H1 (cell line): ENCODE measurements at regions not wholly inside any gene's neighbourhood (a gene's known extent, or its start where the extent isn't known, plus 50 kb on each side); places are given as distances from the start of the nearest gene placed in this dataset.

Experiments
- CTCF ChIA-PET: fragments of 300-600 bp; sonication (Branson Sonifier 250); formaldehyde crosslinking; loops from one replicate; lab custom pipeline; 2021; ENCODE audit not compliant: partially characterized antibody; lab: Charles Lee
- POLR2A ChIA-PET: fragments of 300-600 bp; sonication (Branson Sonifier 250); formaldehyde crosslinking; loops from one replicate; lab custom pipeline; 2021; ENCODE audit warnings: inconsistent platforms; ENCODE audit not compliant: partially characterized antibody; lab: Charles Lee
- DNase-seq, 2 experiments: peaks; one replicate each; pipeline versions ENCODE4 v3.0.0 to v3.0.0-alpha.2; 2010 to 2022; ENCODE audit warnings: low spot score in 2 of 2, low read depth in 1 of 2, mixed read lengths in 1 of 2
- FAIRE-seq: peaks from 2 replicates; lab custom pipeline; 2011; peaks lifted over from hg19 to GRCh38; lab: Jason Lieb, UNC
- H2AFZ ChIP-seq: 2 replicates; pipeline ENCODE4 v1.8.1; 2012; ENCODE audit warnings: low read length, inconsistent platforms
- H2AK5ac ChIP-seq: 2 replicates; pipeline ENCODE4 v1.6.1; 2013; ENCODE audit warnings: low read depth, low read length
- H2BK120ac ChIP-seq: replicated peaks from 2 replicates; pipeline ENCODE3; 2013; ENCODE audit warnings: low read depth, low read length, inconsistent platforms
- H2BK12ac ChIP-seq: 2 replicates; pipeline ENCODE4 v1.6.1; 2013; ENCODE audit warnings: low read depth, low read length
- H2BK15ac ChIP-seq: 2 replicates; pipeline ENCODE4 v1.6.1; 2013; ENCODE audit warnings: low read length
- H2BK20ac ChIP-seq: 2 replicates; pipeline ENCODE4 v1.6.1; 2013; ENCODE audit warnings: low read length
- H2BK5ac ChIP-seq: 2 replicates; pipeline ENCODE4 v1.6.1; 2013; ENCODE audit warnings: low read depth, low read length
- H3K14ac ChIP-seq: 2 replicates; pipeline ENCODE4 v1.6.1; 2013; ENCODE audit warnings: inconsistent platforms; ENCODE audit not compliant: insufficient read length
- H3K18ac ChIP-seq: 2 replicates; pipeline ENCODE4 v1.6.1; 2013; ENCODE audit warnings: low read length; ENCODE audit errors: extremely low read depth
- H3K23ac ChIP-seq: 2 replicates; pipeline ENCODE4 v1.6.1; 2013; ENCODE audit warnings: inconsistent platforms; ENCODE audit not compliant: insufficient read length
- H3K23me2 ChIP-seq: 2 replicates; pipeline ENCODE4 v1.6.1; 2013; ENCODE audit warnings: low read depth, low read length
- H3K27ac ChIP-seq: 2 replicates; pipeline ENCODE4 v1.6.1; 2011; ENCODE audit warnings: low read depth, low read length, inconsistent platforms
- H3K27me3 ChIP-seq, 4 experiments: replicated peaks in 1 of 4; 1 replicate in 1 of 4; 2 replicates in 3 of 4; pipeline versions ENCODE4 v1.6.1 to v1.8.1; 2011 to 2013; ENCODE audit warnings: low read length in 3 of 4, mild to moderate bottlenecking in 3 of 4, inconsistent platforms in 2 of 4, mixed read lengths in 2 of 4, moderate library complexity in 1 of 4; ENCODE audit not compliant: control insufficient read depth in 3 of 4, insufficient read depth in 3 of 4; ENCODE audit errors: extremely low read depth in 1 of 4
- H3K36me3 ChIP-seq, 4 experiments: 2 replicates each; pipeline versions ENCODE4 v1.6.1 to v1.8.1; 2011 to 2013; ENCODE audit warnings: mild to moderate bottlenecking in 4 of 4, low read length in 3 of 4, moderate library complexity in 2 of 4, control low read depth in 1 of 4, inconsistent platforms in 1 of 4; ENCODE audit not compliant: insufficient read depth in 4 of 4, control insufficient read depth in 2 of 4
- H3K4ac ChIP-seq: replicated peaks from 2 replicates; pipeline ENCODE3; 2013; ENCODE audit warnings: low read length, low read depth, mixed read lengths, inconsistent platforms; ENCODE audit not compliant: insufficient read length
- H3K4me1 ChIP-seq, 4 experiments: replicated peaks in 1 of 4; 1 replicate in 1 of 4; 2 replicates in 3 of 4; pipeline versions ENCODE4 v1.6.1 to v1.8.1; 2011 to 2013; ENCODE audit warnings: low read length in 3 of 4, inconsistent platforms in 2 of 4, mixed read lengths in 1 of 4; ENCODE audit not compliant: insufficient read depth in 4 of 4, control insufficient read depth in 3 of 4
- H3K4me2 ChIP-seq, 2 experiments: 2 replicates each; pipeline versions ENCODE4 v1.6.1 to v1.8.1; 2011 to 2013; ENCODE audit warnings: low read depth in 2 of 2, low read length in 2 of 2, control low read depth in 1 of 2, inconsistent platforms in 1 of 2, mild to moderate bottlenecking in 1 of 2; ENCODE audit not compliant: insufficient read depth in 1 of 2
- H3K4me3 ChIP-seq, 4 experiments: fragments of 200-600, 300-600 bp in 1 of 4; sonication (generic), shearing (Covaris generic), sonication (Bioruptor Twin) in 1 of 4; 2 replicates each; pipeline versions ENCODE4 v1.5.1 to v1.8.1; 2011 to 2016; ENCODE audit warnings: low read length in 4 of 4, low read depth in 3 of 4, control low read depth in 2 of 4, inconsistent platforms in 2 of 4, mild to moderate bottlenecking in 2 of 4, mixed read lengths in 1 of 4, moderate library complexity in 1 of 4; ENCODE audit not compliant: insufficient read depth in 2 of 4; ENCODE audit errors: extremely low read depth in 1 of 4
- H3K56ac ChIP-seq: replicated peaks from 2 replicates; pipeline ENCODE3; 2013; ENCODE audit warnings: low read depth, mild to moderate bottlenecking, mixed read lengths, low read length, inconsistent platforms; ENCODE audit not compliant: insufficient read length
- H3K79me1 ChIP-seq: 2 replicates; pipeline ENCODE4 v1.6.1; 2013; ENCODE audit warnings: low read depth, low read length, control low read depth
- H3K79me2 ChIP-seq, 2 experiments: 2 replicates each; pipeline versions ENCODE4 v1.6.1 to v1.8.1; 2012 to 2013; ENCODE audit warnings: low read length in 2 of 2, mild to moderate bottlenecking in 2 of 2, inconsistent platforms in 1 of 2; ENCODE audit not compliant: insufficient read depth in 2 of 2, control insufficient read depth in 1 of 2
- H3K9ac ChIP-seq, 4 experiments: replicated peaks in 1 of 4; 1 replicate in 1 of 4; 2 replicates in 3 of 4; pipeline versions ENCODE4 v1.6.1 to v1.8.1; 2011 to 2013; ENCODE audit warnings: low read depth in 3 of 4, low read length in 3 of 4, control low read depth in 2 of 4, mild to moderate bottlenecking in 2 of 4, moderate library complexity in 2 of 4, inconsistent platforms in 1 of 4; ENCODE audit errors: extremely low read depth in 1 of 4
- H3K9me3 ChIP-seq, 2 experiments: 2 replicates each; pipeline versions ENCODE4 v1.6.1 to v1.8.1; 2012 to 2013; ENCODE audit warnings: mild to moderate bottlenecking in 2 of 2, moderate library complexity in 2 of 2, control low read depth in 1 of 2, inconsistent platforms in 1 of 2, low read depth in 1 of 2, low read length in 1 of 2, mixed read lengths in 1 of 2; ENCODE audit not compliant: insufficient read depth in 2 of 2
- H4K20me1 ChIP-seq, 2 experiments: replicated peaks in 1 of 2; 2 replicates each; pipeline versions ENCODE3 to v1.8.1; 2011 to 2013; ENCODE audit warnings: inconsistent platforms in 2 of 2, low read length in 2 of 2, mild to moderate bottlenecking in 1 of 2; ENCODE audit not compliant: insufficient read depth in 2 of 2, control insufficient read depth in 1 of 2
- H4K5ac ChIP-seq: 2 replicates; pipeline ENCODE4 v1.6.1; 2013; ENCODE audit warnings: low read length, low read depth, mixed read lengths, inconsistent platforms; ENCODE audit not compliant: insufficient read length
- H4K8ac ChIP-seq: 2 replicates; pipeline ENCODE4 v1.8.0; 2013; ENCODE audit warnings: mild to moderate bottlenecking, moderate library complexity, low read length, inconsistent platforms; ENCODE audit not compliant: insufficient read depth; ENCODE audit errors: extremely low read depth
- H4K91ac ChIP-seq: replicated peaks from 2 replicates; pipeline ENCODE3; 2013; ENCODE audit warnings: low read length, mixed read lengths, inconsistent platforms; ENCODE audit not compliant: insufficient read length
- ASH2L ChIP-seq: fragments of 200-600, 300-600 bp; sonication (generic); IDR thresholded peaks from one replicate; pipeline ENCODE4 v1.7.1; 2017; ENCODE audit warnings: low read length
- EGR1 ChIP-seq: IDR thresholded peaks from 2 replicates; pipeline ENCODE4 v1.6.1; 2011; ENCODE audit warnings: low read depth, low read length, borderline replicate concordance
- EP300 ChIP-seq, 2 experiments: IDR thresholded peaks; 1 replicate in 1 of 2; 2 replicates in 1 of 2; pipeline ENCODE4 v1.6.1; 2011 to 2012; ENCODE audit warnings: low read depth in 2 of 2, low read length in 2 of 2, mild to moderate bottlenecking in 2 of 2, borderline replicate concordance in 1 of 2, inconsistent platforms in 1 of 2, moderate library complexity in 1 of 2
- HDAC2 ChIP-seq, 2 experiments: fragments of 300-600 bp in 1 of 2; sonication (generic) in 1 of 2; IDR thresholded peaks; 2 replicates each; pipeline ENCODE4 v1.6.1; 2011 to 2012; ENCODE audit warnings: low read depth in 2 of 2, low read length in 2 of 2, mild to moderate bottlenecking in 2 of 2, moderate library complexity in 2 of 2, borderline replicate concordance in 1 of 2, inconsistent platforms in 1 of 2
- NRF1 ChIP-seq: IDR thresholded peaks from 2 replicates; pipeline ENCODE4 v1.6.1; 2011; ENCODE audit warnings: mild to moderate bottlenecking, low read depth, low read length, improper control_type of control experiment
- RFX5 ChIP-seq: IDR thresholded peaks from 2 replicates; pipeline ENCODE4 v1.6.1; 2011; ENCODE audit warnings: low read depth, low read length, improper control_type of control experiment, borderline replicate concordance
- SP1 ChIP-seq: IDR thresholded peaks from 2 replicates; pipeline ENCODE4 v1.6.1; 2011; ENCODE audit warnings: low read depth, low read length
- SP2 ChIP-seq: IDR thresholded peaks from 2 replicates; pipeline ENCODE4 v1.6.1; 2012; ENCODE audit warnings: mild to moderate bottlenecking, low read length, inconsistent platforms
- SRF ChIP-seq: IDR thresholded peaks from 2 replicates; pipeline ENCODE4 v1.6.1; 2011; ENCODE audit warnings: mild to moderate bottlenecking, low read depth, low read length, moderate library complexity
- SUZ12 ChIP-seq: fragments of 200-600 bp; sonication (generic); IDR thresholded peaks from 2 replicates; pipeline ENCODE4 v1.6.1; 2012; ENCODE audit warnings: mild to moderate bottlenecking, inconsistent platforms, low read length, moderate library complexity, mixed read lengths
- ZNF274 ChIP-seq: IDR thresholded peaks from 2 replicates; pipeline ENCODE4 v1.7.0; 2012; ENCODE audit warnings: low read length, borderline replicate concordance; ENCODE audit errors: extremely low read depth
- WGBS, 2 experiments: shearing (Covaris generic) in 1 of 2; methylation state at CpG; one replicate each; pipeline versions ENCODE4 v1.1.6 to v1.1.7; 2013 to 2015; ENCODE audit warnings: low lambda C conversion rate in 2 of 2, mixed read lengths in 2 of 2, inconsistent platforms in 1 of 2, low coverage in 1 of 2, missing lambda C conversion rate in 1 of 2; ENCODE audit not compliant: insufficient replicate concordance in 2 of 2, insufficient coverage in 1 of 2, insufficient read length in 1 of 2; ENCODE audit errors: extremely low coverage in 1 of 2, missing lambda C conversion rate in 1 of 2; 5-methylcytosine and 5-hydroxymethylcytosine counted together
- TF ChIP-seq, protein P1 (sequence below): IDR thresholded peaks from 2 replicates; pipeline ENCODE4 v1.6.1; 2012; ENCODE audit warnings: inconsistent platforms

GRCh38 chr19:33872445-33873320 lies 76.0 kb downstream of the KCTD15 start:
- no peak overlapping the region for H2BK15ac ChIP-seq
- no peak overlapping the region for H4K5ac ChIP-seq
- peaks cover 0 to 7% (median 2%) of the 10 kb centered on the region in 4 experiments; a peak in 3 of 7 replicates for H3K4me1 ChIP-seq
- no peaks in the 10 kb centered on the region for H3K79me1 ChIP-seq
- no peak overlapping the region for H3K23ac ChIP-seq
- H3K9ac ChIP-seq, result no peak overlapping the region
- H3K27me3 ChIP-seq, result no peaks in the 10 kb centered on the region
- H3K27ac ChIP-seq, result no peak overlapping the region
- no peak overlapping the region for H2BK5ac ChIP-seq
- no peak overlapping the region for H4K91ac ChIP-seq
- no peak for FAIRE-seq
- TF ChIP-seq EGR1 (no peak), NRF1 (no peak), ASH2L (no peak), RFX5 (no peak), SP2 (no peak), EP300 (IDR thresholded peaks at IDR 0.05; ENCODE audit: borderline replicate concordance in 1 of 2, low read depth in 2 of 2, low read length in 2 of 2) (no peak), SP1 (no peak), SUZ12 (no peak), SRF (no peak), ZNF274 (no peak), HDAC2 (IDR thresholded peaks at IDR 0.05; ENCODE audit: borderline replicate concordance in 1 of 2, low read depth in 2 of 2, low read length in 2 of 2) (no peak)
- TF ChIP-seq, protein P1, sequence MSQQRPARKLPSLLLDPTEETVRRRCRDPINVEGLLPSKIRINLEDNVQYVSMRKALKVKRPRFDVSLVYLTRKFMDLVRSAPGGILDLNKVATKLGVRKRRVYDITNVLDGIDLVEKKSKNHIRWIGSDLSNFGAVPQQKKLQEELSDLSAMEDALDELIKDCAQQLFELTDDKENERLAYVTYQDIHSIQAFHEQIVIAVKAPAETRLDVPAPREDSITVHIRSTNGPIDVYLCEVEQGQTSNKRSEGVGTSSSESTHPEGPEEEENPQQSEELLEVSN, result no peak
- no peaks in the 10 kb centered on the region for H3K9me3 ChIP-seq
- no peak overlapping the region for H3K4ac ChIP-seq
- peaks cover 10% of the 10 kb centered on the region; the same call in 1 of the 2 replicates for H3K23me2 ChIP-seq
- no peak overlapping the region for H2BK12ac ChIP-seq
- no peaks in the 10 kb centered on the region for H3K79me2 ChIP-seq
- 81% methylated on average over 3 of the region's 4 CpGs; no CpG with 5 or more reads in 1 of the 2 experiments for WGBS, 2 experiments
- no peak for DNase-seq
- H2BK120ac ChIP-seq, result no peak overlapping the region
- no peaks in the 10 kb centered on the region for H4K20me1 ChIP-seq
- POLR2A ChIA-PET, result no interaction called here
- no peak overlapping the region for H4K8ac ChIP-seq
- no peak overlapping the region for H2BK20ac ChIP-seq
- no peaks in the 10 kb centered on the region for H3K36me3 ChIP-seq
- no peak overlapping the region for H3K18ac ChIP-seq
- no peak overlapping the region for H3K14ac ChIP-seq
- CTCF ChIA-PET, result no interaction called here
- no peak overlapping the region for H2AK5ac ChIP-seq
- H3K4me2 ChIP-seq, result no peak overlapping the region
- no peak overlapping the region for H3K4me3 ChIP-seq
- H3K56ac ChIP-seq, result no peak overlapping the region
- H2AFZ ChIP-seq, result no peak overlapping the region
